ENCODE measurements at regions not wholly inside any gene's neighbourhood (a gene's known extent, or its start where the extent isn't known, plus 50 kb on each side); places are given as distances from the start of the nearest gene placed in this dataset.

- TF ChIP-seq CTCF (IDR thresholded peaks at IDR 0.05): no peak
- Histone ChIP-seq H3K9me3 (no peaks in the 10 kb centered on the region), H3K36me3 (no peaks in the 10 kb centered on the region), H3K27ac (peak overlapping the region in 1 of 2 donors; percentile 57), H3K27me3 (no peaks in the 10 kb centered on the region), H3K4me3 (no peak overlapping the region), H3K4me1 (peaks cover 0 to 11% of the 10 kb centered on the region in 2 donors)
- DNase-seq (ENCODE audit: low spot score in 2 of 2): no peak
- intact Hi-C loops (cut with DNase I): loop anchor here (10.0 kb wide), 1 partner anchor 143 kb away; no protein-coding TSS in a partner anchor
Measured at GRCh38 chr7:68321776-68322496, 1276.3 kb upstream of the AUTS2 start.

- TF ChIP-seq CTCF (IDR thresholded peaks at IDR 0.05): no peak
- Histone ChIP-seq H3K4me3 (no peak overlapping the region), H3K9me3 (no peaks in the 10 kb centered on the region), H3K4me1 (peaks cover 0 to 11% of the 10 kb centered on the region in 2 donors), H3K27me3 (no peaks in the 10 kb centered on the region), H3K27ac (no peak overlapping the region), H3K36me3 (no peaks in the 10 kb centered on the region)
- DNase-seq (ENCODE audit: low spot score in 2 of 2): no peak
- intact Hi-C loops (cut with DNase I): loop anchor here (10.0 kb wide), 1 partner anchor 140 kb away; no protein-coding TSS in a partner anchor
Measured at GRCh38 chr7:68324621-68325020, 1273.7 kb upstream of the AUTS2 start.

- peaks cover 0 to 5% of the 10 kb centered on the region in 2 donors for H3K9me3 ChIP-seq
- H3K27me3 ChIP-seq: no peaks in the 10 kb centered on the region
- H3K4me3 ChIP-seq: no peak overlapping the region
- no peak for DNase-seq (ENCODE audit: low spot score in 2 of 2)
- TF ChIP-seq CTCF (IDR thresholded peaks at IDR 0.05): no peak
- no peaks in the 10 kb centered on the region for H3K36me3 ChIP-seq
- no peaks in the 10 kb centered on the region for H3K4me1 ChIP-seq
- intact Hi-C loops (cut with DNase I): no loop called here
- no peak overlapping the region for H3K27ac ChIP-seq
Measured at GRCh38 chr7:68334216-68334615, 1264.1 kb upstream of the AUTS2 start.

- intact Hi-C loops (cut with DNase I): no loop called here
- H3K36me3 ChIP-seq: no peaks in the 10 kb centered on the region
Measured at GRCh38 chr7:68334636-68335272, 1263.5 kb upstream of the AUTS2 start.

GRCh38 chr7:68336594-68336993 is 1261.7 kb upstream of the AUTS2 start:
- no peak for TF ChIP-seq CTCF (IDR thresholded peaks at IDR 0.05)
- Histone ChIP-seq H3K27ac (no peak overlapping the region), H3K4me1 (no peaks in the 10 kb centered on the region), H3K4me3 (no peak overlapping the region), H3K27me3 (no peaks in the 10 kb centered on the region), H3K9me3 (no peaks in the 10 kb centered on the region), H3K36me3 (no peaks in the 10 kb centered on the region)
- DNase-seq (ENCODE audit: low spot score in 2 of 2): no peak
- intact Hi-C loops (cut with DNase I): no loop called here

More at GRCh38 chr7:68334636-68335272, 1263.5 kb upstream of the AUTS2 start:
- Histone ChIP-seq H3K27me3 (no peaks in the 10 kb centered on the region), H3K9me3 (peaks cover 0 to 5% of the 10 kb centered on the region in 2 donors), H3K4me1 (no peaks in the 10 kb centered on the region), H3K4me3 (no peak overlapping the region), H3K27ac (no peak overlapping the region)
- TF ChIP-seq CTCF (IDR thresholded peaks at IDR 0.05): no peak
- DNase-seq (ENCODE audit: low spot score in 2 of 2): no peak
